A549 (cell line): ENCODE measurements at regions not wholly inside any gene's neighbourhood (a gene's known extent, or its start where the extent isn't known, plus 50 kb on each side); places are given as distances from the start of the nearest gene placed in this dataset.
A peak's percentile ranks its signal among the peaks of the same experiment; 100 is the strongest.

Source experiments
- ATAC-seq, 2 experiments: fragments of 200-7000 bp in 1 of 2; fragments of >200 bp in 1 of 2; cut with Nextera tagmentation in 1 of 2; cut with Tn5 transposase in 1 of 2; 3 replicates each; pipeline versions ENCODE4 v1.8.0 to v1.9.1; 2018 to 2020; ENCODE audit warnings: mild to moderate bottlenecking in 1 of 2, moderate library complexity in 1 of 2
- CTCF ChIA-PET: fragments of 300-600 bp; sonication (Branson Sonifier 250); formaldehyde crosslinking; extraction: SDS; loops from one replicate; lab custom pipeline; 2021; ENCODE audit warnings: antibody characterized with exemption, inconsistent platforms; lab: Yijun Ruan, JAX
- POLR2A ChIA-PET: fragments of 350-600 bp; formaldehyde crosslinking; extraction: SDS; loops from one replicate; lab custom pipeline; 2021; ENCODE audit warnings: antibody characterized with exemption, inconsistent platforms; lab: Yijun Ruan, JAX
- DNase-seq, 2 experiments: peaks; one replicate each; pipeline versions ENCODE4 v3.0.0 to v3.0.0-alpha.2; 2011 to 2016; ENCODE audit warnings: low read depth in 1 of 2, low spot score in 1 of 2
- FAIRE-seq: peaks from 2 replicates; lab custom pipeline; 2011; peaks lifted over from hg19 to GRCh38; lab: Jason Lieb, UNC
- H3K27ac ChIP-seq, 2 experiments: fragments of >200 bp; sonication (Bioruptor Twin); formaldehyde crosslinking; 3 replicates each; pipeline ENCODE4 v1.5.1; 2016 to 2017
- H3K4me1 ChIP-seq: fragments of >200 bp; sonication (Bioruptor Twin); formaldehyde crosslinking; 3 replicates; pipeline ENCODE4 v1.6.1; 2016
- H3K4me2 ChIP-seq: fragments of >200 bp; sonication (Bioruptor Twin); formaldehyde crosslinking; 3 replicates; pipeline ENCODE4 v1.6.1; 2016
- H3K4me3 ChIP-seq: fragments of >200 bp; sonication (Bioruptor Twin); formaldehyde crosslinking; 3 replicates; pipeline ENCODE4 v1.5.1; 2016
- H3K9me3 ChIP-seq: fragments of >200 bp; sonication (Bioruptor Twin); formaldehyde crosslinking; 3 replicates; pipeline ENCODE4 v1.6.1; 2016
- CBX2 ChIP-seq: fragments of 200-600 bp; sonication (generic); IDR thresholded peaks from 2 replicates; pipeline ENCODE4 v1.6.1; 2016; ENCODE audit warnings: low read depth, mild to moderate bottlenecking, borderline replicate concordance
- CBX8 ChIP-seq: fragments of 200-600 bp; sonication (generic); IDR thresholded peaks from 2 replicates; pipeline ENCODE4 v1.6.1; 2016
- EHF ChIP-seq: fragments of 250-450 bp; sonication (Bioruptor Pico); IDR thresholded peaks from 2 replicates; pipeline ENCODE4 v1.5.0; 2020; ENCODE audit warnings: mild to moderate bottlenecking
- EHMT2 ChIP-seq: fragments of 200-600 bp; sonication (generic); IDR thresholded peaks from 2 replicates; pipeline ENCODE4 v1.6.1; 2016; ENCODE audit warnings: antibody characterized with exemption, low read depth, mild to moderate bottlenecking, moderate library complexity
- EP300 ChIP-seq, 2 experiments: fragments of >200 bp; sonication (Bioruptor Twin); formaldehyde crosslinking; IDR thresholded peaks; 2 replicates in 1 of 2; 3 replicates in 1 of 2; pipeline ENCODE4 v1.6.1; 2016 to 2017
- ESRRA ChIP-seq: fragments of 150-350 bp; IDR thresholded peaks from 2 replicates; pipeline ENCODE4 v1.6.1; 2014; ENCODE audit warnings: mild to moderate bottlenecking, low read length, borderline replicate concordance
- FOXS1 ChIP-seq: fragments of 250-450 bp; sonication (Bioruptor Pico); IDR thresholded peaks from 2 replicates; pipeline ENCODE4 v1.5.0; 2020; ENCODE audit warnings: mild to moderate bottlenecking, moderate library complexity
- HDAC2 ChIP-seq: fragments of 200-600 bp; sonication (generic); IDR thresholded peaks from 2 replicates; pipeline ENCODE4 v1.6.1; 2016
- HOXA7 ChIP-seq: fragments of 250-450 bp; sonication (Bioruptor Pico); IDR thresholded peaks from 2 replicates; pipeline ENCODE4 v1.5.0; 2020; ENCODE audit warnings: mild to moderate bottlenecking, moderate library complexity
- HOXB13 ChIP-seq: fragments of 250-450 bp; sonication (Bioruptor Pico); IDR thresholded peaks from 2 replicates; pipeline ENCODE4 v1.5.0; 2020; ENCODE audit warnings: low read depth, mild to moderate bottlenecking, moderate library complexity
- JUN ChIP-seq, 2 experiments: fragments of >200 bp; sonication (Bioruptor Twin); formaldehyde crosslinking; IDR thresholded peaks; 2 replicates in 1 of 2; 3 replicates in 1 of 2; pipeline ENCODE4 v1.6.1; 2016 to 2017
- JUNB ChIP-seq: fragments of >200 bp; sonication (Bioruptor Twin); formaldehyde crosslinking; IDR thresholded peaks from 2 replicates; pipeline ENCODE4 v1.6.1; 2016
- NFE2L2 ChIP-seq: fragments of 150-350 bp; conservative IDR thresholded peaks from 2 replicates; pipeline ENCODE4 v1.6.1; 2014; ENCODE audit warnings: low read length
- NPAS2 ChIP-seq: fragments of 250-450 bp; sonication (Bioruptor Pico); IDR thresholded peaks from 2 replicates; pipeline ENCODE4 v1.8.0; 2022; ENCODE audit warnings: mild to moderate bottlenecking, moderate library complexity, borderline replicate concordance
- RAD21 ChIP-seq, 2 experiments: fragments of >200 bp in 1 of 2; sonication (Bioruptor Twin) in 1 of 2; formaldehyde crosslinking in 1 of 2; IDR thresholded peaks in 1 of 2; conservative IDR thresholded peaks in 1 of 2; 2 replicates in 1 of 2; 3 replicates in 1 of 2; pipeline ENCODE4 v1.6.1; 2012 to 2018; ENCODE audit warnings: inconsistent platforms in 1 of 2
- RFX5 ChIP-seq: fragments of 450-650 bp; IDR thresholded peaks from 2 replicates; pipeline ENCODE4 v1.7.1; 2014; ENCODE audit warnings: antibody characterized with exemption, mild to moderate bottlenecking, moderate library complexity
- RNF2 ChIP-seq: fragments of 200-600 bp; sonication (generic); IDR thresholded peaks from 2 replicates; pipeline ENCODE4 v1.6.1; 2016; ENCODE audit warnings: low read depth, mild to moderate bottlenecking, antibody characterized with exemption, moderate library complexity, borderline replicate concordance
- SMC3 ChIP-seq: fragments of >200 bp; sonication (Bioruptor Twin); formaldehyde crosslinking; IDR thresholded peaks from 3 replicates; pipeline ENCODE4 v1.6.1; 2018; ENCODE audit warnings: inconsistent platforms
- ZC3H11A ChIP-seq: fragments of 450-650 bp; IDR thresholded peaks from 2 replicates; pipeline ENCODE4 v1.6.1; 2014; ENCODE audit warnings: antibody characterized with exemption, mild to moderate bottlenecking
- ZSCAN20 ChIP-seq: fragments of 250-450 bp; sonication (Bioruptor Pico); IDR thresholded peaks from 2 replicates; pipeline ENCODE4 v1.8.0; 2022; ENCODE audit warnings: mild to moderate bottlenecking, moderate library complexity
- WGBS: methylation state at CpG from one replicate; pipeline ENCODE4 v1.1.6; 2017; ENCODE audit errors: missing lambda C conversion rate; 5-methylcytosine and 5-hydroxymethylcytosine counted together
- TF ChIP-seq, protein P1 (sequence below): fragments of 150-350 bp; IDR thresholded peaks from 2 replicates; pipeline ENCODE4 v1.6.1; 2014; ENCODE audit warnings: low read depth, mild to moderate bottlenecking, low read length
- TF ChIP-seq, protein P2 (sequence below): IDR thresholded peaks from 2 replicates; pipeline ENCODE4 v1.6.1; 2012
- TF ChIP-seq, protein P3 (sequence below): fragments of 250-450 bp; sonication (Bioruptor Pico); IDR thresholded peaks from 2 replicates; pipeline ENCODE4 v1.5.0; 2021; ENCODE audit warnings: mild to moderate bottlenecking, moderate library complexity, borderline replicate concordance
- TF ChIP-seq, protein P4 (sequence below): fragments of >200 bp; sonication (Bioruptor Twin); formaldehyde crosslinking; IDR thresholded peaks from 3 replicates; pipeline ENCODE4 v1.5.1; 2016
- TF ChIP-seq, protein P5 (sequence below): fragments of 250-450 bp; sonication (Bioruptor Pico); IDR thresholded peaks from 2 replicates; pipeline ENCODE4 v1.5.0; 2020; ENCODE audit warnings: low read depth, mild to moderate bottlenecking, moderate library complexity
- TF ChIP-seq, protein P6 (sequence below): IDR thresholded peaks from 2 replicates; pipeline ENCODE4 v1.6.1; 2012

DNA sequence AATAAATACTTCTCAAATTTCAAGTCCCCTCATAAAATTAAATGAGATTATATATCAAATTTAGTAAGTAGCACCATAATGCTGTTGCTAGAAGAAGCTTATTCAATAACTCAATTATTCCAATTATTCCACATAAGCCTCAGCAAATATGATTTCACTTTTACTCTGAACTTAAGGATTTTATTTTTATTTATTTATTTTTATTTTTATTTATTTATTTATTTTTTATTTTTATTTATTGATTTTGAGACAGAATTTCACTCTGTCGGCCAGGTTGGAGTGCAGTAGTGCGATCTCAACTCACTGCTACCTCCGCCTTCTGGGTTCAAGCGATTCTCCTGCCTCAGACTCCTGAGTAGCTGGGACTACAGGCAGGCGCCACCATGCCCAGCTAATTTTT lies 1308.3 kb upstream of the CDH9 start:
- CTCF ChIA-PET, result no interaction called here
- WGBS, result 61% methylated on average over 5 of the region's 5 CpGs
- no peak overlapping the region for H3K4me3 ChIP-seq
- TF ChIP-seq RFX5 (no peak), ZC3H11A (no peak), JUN (IDR thresholded peaks at IDR 0.05) (no peak), ESRRA (no peak), EHMT2 (no peak), CBX8 (no peak), NFE2L2 (no peak), RAD21 (conservative IDR thresholded peaks at IDR 0.05 in 1 of 2, IDR thresholded peaks at IDR 0.05 in 1 of 2) (no peak), HOXA7 (CRISPR knock-in tag) (no peak), EHF (CRISPR knock-in tag) (no peak), HOXB13 (CRISPR knock-in tag) (no peak)
- TF ChIP-seq, protein P1, sequence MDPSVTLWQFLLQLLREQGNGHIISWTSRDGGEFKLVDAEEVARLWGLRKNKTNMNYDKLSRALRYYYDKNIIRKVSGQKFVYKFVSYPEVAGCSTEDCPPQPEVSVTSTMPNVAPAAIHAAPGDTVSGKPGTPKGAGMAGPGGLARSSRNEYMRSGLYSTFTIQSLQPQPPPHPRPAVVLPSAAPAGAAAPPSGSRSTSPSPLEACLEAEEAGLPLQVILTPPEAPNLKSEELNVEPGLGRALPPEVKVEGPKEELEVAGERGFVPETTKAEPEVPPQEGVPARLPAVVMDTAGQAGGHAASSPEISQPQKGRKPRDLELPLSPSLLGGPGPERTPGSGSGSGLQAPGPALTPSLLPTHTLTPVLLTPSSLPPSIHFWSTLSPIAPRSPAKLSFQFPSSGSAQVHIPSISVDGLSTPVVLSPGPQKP, result no peak
- TF ChIP-seq, protein P2, sequence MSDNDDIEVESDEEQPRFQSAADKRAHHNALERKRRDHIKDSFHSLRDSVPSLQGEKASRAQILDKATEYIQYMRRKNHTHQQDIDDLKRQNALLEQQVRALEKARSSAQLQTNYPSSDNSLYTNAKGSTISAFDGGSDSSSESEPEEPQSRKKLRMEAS, result no peak
- TF ChIP-seq, protein P3, sequence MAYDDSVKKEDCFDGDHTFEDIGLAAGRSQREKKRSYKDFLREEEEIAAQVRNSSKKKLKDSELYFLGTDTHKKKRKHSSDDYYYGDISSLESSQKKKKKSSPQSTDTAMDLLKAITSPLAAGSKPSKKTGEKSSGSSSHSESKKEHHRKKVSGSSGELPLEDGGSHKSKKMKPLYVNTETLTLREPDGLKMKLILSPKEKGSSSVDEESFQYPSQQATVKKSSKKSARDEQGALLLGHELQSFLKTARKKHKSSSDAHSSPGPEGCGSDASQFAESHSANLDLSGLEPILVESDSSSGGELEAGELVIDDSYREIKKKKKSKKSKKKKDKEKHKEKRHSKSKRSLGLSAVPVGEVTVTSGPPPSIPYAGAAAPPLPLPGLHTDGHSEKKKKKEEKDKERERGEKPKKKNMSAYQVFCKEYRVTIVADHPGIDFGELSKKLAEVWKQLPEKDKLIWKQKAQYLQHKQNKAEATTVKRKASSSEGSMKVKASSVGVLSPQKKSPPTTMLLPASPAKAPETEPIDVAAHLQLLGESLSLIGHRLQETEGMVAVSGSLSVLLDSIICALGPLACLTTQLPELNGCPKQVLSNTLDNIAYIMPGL (CRISPR knock-in tag), result no peak
- TF ChIP-seq, all 56 proteins: peak for 0
- no peaks in the 10 kb centered on the region for H3K4me1 ChIP-seq
- H3K4me2 ChIP-seq, result no peak overlapping the region
- DNase-seq (no peak), ATAC-seq (no peak), FAIRE-seq (no peak)
- H3K27ac ChIP-seq, result no peak overlapping the region
- POLR2A ChIA-PET, result no interaction called here
- peaks cover 7% of the 10 kb centered on the region; the same call in 2 of the 3 replicates for H3K9me3 ChIP-seq

DNA sequence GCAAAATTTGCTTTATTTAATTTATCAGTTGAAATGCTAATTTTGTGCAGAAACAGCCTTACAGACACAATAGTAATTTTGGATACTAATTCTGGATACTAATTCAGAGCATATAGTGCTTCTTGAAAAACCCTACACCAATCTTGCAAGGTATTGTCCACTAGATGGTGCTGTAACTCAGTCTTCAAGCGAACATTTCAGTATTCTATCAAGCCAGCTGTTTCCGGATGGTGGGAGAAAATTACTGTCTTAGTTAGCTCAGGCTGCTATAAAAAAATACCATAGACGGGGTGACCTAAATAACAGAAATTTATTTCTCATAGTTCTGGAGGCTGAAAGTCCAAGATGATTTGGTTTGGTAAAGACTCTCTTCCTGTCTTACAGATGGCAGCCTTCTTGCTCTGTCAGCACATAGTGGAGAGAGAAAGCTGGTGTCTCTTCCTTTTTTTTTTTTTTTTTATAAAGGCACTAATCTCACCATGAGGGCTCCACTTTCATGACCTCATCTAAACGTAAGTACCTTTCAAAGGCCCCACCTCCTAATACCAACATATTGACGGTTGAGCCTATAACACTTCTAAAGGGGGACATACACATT lies 1306.5 kb upstream of the CDH9 start:
- H3K4me1 ChIP-seq, result no peaks in the 10 kb centered on the region; the same call in 2 of the 3 replicates
- POLR2A ChIA-PET, result interaction anchor here (0.6 kb wide), 1 partner anchor 187 kb away, joined by 3 read pairs; no protein-coding TSS in a partner anchor
- no peak for FAIRE-seq
- no peak overlapping the region for H3K4me2 ChIP-seq
- peak in 1 of 2 experiments; percentile 45 for DNase-seq
- CTCF ChIA-PET, result interaction anchor here (0.8 to 1.4 kb wide), 4 partner anchors 9 to 59 kb away, joined by 3 to 5 read pairs (median 4); no protein-coding TSS in a partner anchor
- no peak overlapping the region for H3K27ac ChIP-seq
- no peak for ATAC-seq
- TF ChIP-seq SMC3 (0 out of 3 replicates have a peak, but pooled peaks have one; percentile 20), FOXS1 (no peak), RAD21 (conservative IDR thresholded peaks at IDR 0.05 in 1 of 2, IDR thresholded peaks at IDR 0.05 in 1 of 2) (peak in 1 of 2 experiments; percentile 42; a peak in 4 of 5 replicates)
- TF ChIP-seq, protein P4, sequence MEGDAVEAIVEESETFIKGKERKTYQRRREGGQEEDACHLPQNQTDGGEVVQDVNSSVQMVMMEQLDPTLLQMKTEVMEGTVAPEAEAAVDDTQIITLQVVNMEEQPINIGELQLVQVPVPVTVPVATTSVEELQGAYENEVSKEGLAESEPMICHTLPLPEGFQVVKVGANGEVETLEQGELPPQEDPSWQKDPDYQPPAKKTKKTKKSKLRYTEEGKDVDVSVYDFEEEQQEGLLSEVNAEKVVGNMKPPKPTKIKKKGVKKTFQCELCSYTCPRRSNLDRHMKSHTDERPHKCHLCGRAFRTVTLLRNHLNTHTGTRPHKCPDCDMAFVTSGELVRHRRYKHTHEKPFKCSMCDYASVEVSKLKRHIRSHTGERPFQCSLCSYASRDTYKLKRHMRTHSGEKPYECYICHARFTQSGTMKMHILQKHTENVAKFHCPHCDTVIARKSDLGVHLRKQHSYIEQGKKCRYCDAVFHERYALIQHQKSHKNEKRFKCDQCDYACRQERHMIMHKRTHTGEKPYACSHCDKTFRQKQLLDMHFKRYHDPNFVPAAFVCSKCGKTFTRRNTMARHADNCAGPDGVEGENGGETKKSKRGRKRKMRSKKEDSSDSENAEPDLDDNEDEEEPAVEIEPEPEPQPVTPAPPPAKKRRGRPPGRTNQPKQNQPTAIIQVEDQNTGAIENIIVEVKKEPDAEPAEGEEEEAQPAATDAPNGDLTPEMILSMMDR, result peak; percentile 39; the same call in 2 of the 3 replicates
- TF ChIP-seq, all 56 proteins: peak for 3
- 62% methylated on average over 5 of the region's 5 CpGs for WGBS
- H3K4me3 ChIP-seq, result no peak overlapping the region
- no peaks in the 10 kb centered on the region for H3K9me3 ChIP-seq

DNA sequence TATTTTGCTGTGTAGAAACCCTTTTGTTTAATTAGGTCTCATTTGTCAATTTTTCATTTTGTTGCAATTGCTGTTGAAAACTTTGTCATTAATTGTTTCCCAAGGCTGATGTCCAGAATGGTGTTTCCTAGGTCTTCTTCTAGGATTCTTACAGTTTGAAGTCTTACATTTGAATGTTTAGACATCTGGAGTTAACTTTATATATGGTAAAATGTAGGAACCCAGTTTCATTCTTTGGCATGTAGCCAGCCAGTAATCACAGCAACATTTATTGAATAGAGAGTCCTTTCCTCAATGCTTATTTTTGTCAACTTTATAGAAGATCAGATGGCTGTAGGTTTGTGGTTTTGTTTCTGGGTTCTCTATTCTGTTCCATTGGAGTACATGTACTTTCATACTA lies 1290.8 kb upstream of the CDH9 start:
- TF ChIP-seq ESRRA (no peak), CBX2 (no peak), EHF (CRISPR knock-in tag) (no peak), RNF2 (no peak), EP300 (IDR thresholded peaks at IDR 0.05) (no peak), ZSCAN20 (CRISPR knock-in tag) (no peak), NPAS2 (CRISPR knock-in tag) (no peak), JUNB (no peak), HDAC2 (no peak)
- TF ChIP-seq, protein P5, sequence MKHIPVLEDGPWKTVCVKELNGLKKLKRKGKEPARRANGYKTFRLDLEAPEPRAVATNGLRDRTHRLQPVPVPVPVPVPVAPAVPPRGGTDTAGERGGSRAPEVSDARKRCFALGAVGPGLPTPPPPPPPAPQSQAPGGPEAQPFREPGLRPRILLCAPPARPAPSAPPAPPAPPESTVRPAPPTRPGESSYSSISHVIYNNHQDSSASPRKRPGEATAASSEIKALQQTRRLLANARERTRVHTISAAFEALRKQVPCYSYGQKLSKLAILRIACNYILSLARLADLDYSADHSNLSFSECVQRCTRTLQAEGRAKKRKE, result no peak
- TF ChIP-seq, protein P6, sequence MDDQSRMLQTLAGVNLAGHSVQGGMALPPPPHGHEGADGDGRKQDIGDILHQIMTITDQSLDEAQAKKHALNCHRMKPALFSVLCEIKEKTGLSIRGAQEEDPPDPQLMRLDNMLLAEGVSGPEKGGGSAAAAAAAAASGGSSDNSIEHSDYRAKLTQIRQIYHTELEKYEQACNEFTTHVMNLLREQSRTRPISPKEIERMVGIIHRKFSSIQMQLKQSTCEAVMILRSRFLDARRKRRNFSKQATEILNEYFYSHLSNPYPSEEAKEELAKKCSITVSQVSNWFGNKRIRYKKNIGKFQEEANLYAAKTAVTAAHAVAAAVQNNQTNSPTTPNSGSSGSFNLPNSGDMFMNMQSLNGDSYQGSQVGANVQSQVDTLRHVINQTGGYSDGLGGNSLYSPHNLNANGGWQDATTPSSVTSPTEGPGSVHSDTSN, result no peak
- no peak for FAIRE-seq
- no peak overlapping the region for H3K4me3 ChIP-seq
- H3K9me3 ChIP-seq, result peaks cover 22% of the 10 kb centered on the region; the same call in 2 of the 3 replicates
- POLR2A ChIA-PET, result no interaction called here
- no peak for DNase-seq
- no peak overlapping the region for H3K27ac ChIP-seq
- CTCF ChIA-PET, result interaction anchor here (1.0 kb wide), 1 partner anchor 15 kb away, joined by 3 read pairs; no protein-coding TSS in a partner anchor
- no peaks in the 10 kb centered on the region for H3K4me1 ChIP-seq
- no peak for ATAC-seq
- H3K4me2 ChIP-seq, result no peak overlapping the region
